ENCODE measurements at regions not wholly inside any gene's neighbourhood (a gene's known extent, or its start where the extent isn't known, plus 50 kb on each side); places are given as distances from the start of the nearest gene placed in this dataset.
A peak's percentile ranks its signal among the peaks of the same experiment; 100 is the strongest.

DNA sequence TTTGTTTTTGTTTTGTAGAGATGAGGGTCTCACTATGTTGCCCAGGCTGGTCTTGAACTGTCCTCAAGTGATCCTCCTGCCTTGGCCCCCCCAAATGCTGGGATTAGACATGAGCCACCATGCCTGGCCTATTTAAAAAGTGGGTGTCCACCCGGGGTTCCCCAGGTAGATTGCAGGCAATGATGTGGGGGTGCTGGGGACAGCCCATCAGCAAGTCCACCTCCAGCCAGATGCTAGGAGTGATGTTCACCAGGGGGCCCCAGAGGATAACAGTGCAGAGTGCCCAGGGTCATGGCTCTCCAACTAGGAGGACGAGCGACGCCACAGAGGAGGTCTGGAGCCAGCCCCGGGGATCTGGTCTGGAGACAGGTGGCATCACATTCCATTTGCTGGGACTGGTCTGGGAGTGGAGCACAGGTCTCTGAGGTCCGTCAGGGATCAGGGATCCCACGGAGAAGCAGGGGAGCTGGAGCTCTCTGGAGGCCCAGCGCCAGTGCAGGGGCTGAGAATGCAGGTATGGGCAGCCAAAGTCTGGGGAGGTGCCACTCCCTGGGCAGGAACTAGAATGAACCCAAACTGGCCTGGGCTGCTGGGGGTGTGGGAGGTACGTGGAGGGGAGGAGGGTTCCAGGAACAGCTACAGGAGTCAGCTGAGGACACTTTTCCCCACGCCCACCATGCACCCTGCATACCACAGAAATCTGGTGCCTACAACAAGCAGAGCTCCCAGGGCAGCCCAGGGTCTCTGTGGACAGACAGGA lies 51.2 kb upstream of the PCSK6 start:
- Histone ChIP-seq H3K27me3 (ENCODE audit: insufficient read depth, poor library complexity, severe bottlenecking) (peaks cover 11% of the 10 kb centered on the region), H3K27ac (ENCODE audit: poor library complexity, severe bottlenecking) (no peak overlapping the region), H3K4me1 (ENCODE audit: insufficient read depth, poor library complexity, severe bottlenecking) (no peaks in the 10 kb centered on the region), H3K36me3 (ENCODE audit: low read depth) (no peaks in the 10 kb centered on the region), H3K4me3 (ENCODE audit: severe bottlenecking) (no peak overlapping the region), H3K9me3 (ENCODE audit: severe bottlenecking) (no peaks in the 10 kb centered on the region)
- DNase-seq (ENCODE audit: low spot score) (no peak), ATAC-seq (ENCODE audit: low read depth) (peak; percentile 64)
- TF ChIP-seq, protein P1, sequence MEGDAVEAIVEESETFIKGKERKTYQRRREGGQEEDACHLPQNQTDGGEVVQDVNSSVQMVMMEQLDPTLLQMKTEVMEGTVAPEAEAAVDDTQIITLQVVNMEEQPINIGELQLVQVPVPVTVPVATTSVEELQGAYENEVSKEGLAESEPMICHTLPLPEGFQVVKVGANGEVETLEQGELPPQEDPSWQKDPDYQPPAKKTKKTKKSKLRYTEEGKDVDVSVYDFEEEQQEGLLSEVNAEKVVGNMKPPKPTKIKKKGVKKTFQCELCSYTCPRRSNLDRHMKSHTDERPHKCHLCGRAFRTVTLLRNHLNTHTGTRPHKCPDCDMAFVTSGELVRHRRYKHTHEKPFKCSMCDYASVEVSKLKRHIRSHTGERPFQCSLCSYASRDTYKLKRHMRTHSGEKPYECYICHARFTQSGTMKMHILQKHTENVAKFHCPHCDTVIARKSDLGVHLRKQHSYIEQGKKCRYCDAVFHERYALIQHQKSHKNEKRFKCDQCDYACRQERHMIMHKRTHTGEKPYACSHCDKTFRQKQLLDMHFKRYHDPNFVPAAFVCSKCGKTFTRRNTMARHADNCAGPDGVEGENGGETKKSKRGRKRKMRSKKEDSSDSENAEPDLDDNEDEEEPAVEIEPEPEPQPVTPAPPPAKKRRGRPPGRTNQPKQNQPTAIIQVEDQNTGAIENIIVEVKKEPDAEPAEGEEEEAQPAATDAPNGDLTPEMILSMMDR (IDR thresholded peaks at IDR 0.05; ENCODE audit: poor library complexity, severe bottlenecking) = peak; percentile 52

DNA sequence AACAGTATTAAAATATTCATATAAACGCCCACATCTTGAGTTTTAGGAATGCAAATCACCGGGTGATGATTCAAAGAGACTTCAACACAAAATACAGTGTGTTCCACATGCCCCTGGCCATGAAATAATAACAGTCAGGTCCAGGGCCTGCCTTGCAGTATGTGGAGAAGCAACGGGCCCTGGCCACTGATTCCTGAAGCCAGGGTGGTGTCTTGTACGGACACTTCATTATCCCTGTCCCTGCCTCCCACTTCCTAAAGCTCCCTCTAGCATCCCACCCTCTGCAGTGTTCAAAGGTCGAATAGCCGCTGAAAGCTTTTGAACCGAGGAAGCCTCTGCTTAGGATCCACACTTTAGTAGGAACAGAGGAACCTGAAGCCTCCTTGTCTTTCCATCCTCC lies 50.4 kb upstream of the PCSK6 start:
- no peaks in the 10 kb centered on the region for H3K36me3 ChIP-seq (ENCODE audit: low read depth)
- H3K9me3 ChIP-seq (ENCODE audit: severe bottlenecking) = no peaks in the 10 kb centered on the region
- H3K4me3 ChIP-seq (ENCODE audit: severe bottlenecking) = no peak overlapping the region
- no peaks in the 10 kb centered on the region for H3K4me1 ChIP-seq (ENCODE audit: insufficient read depth, poor library complexity, severe bottlenecking)
- TF ChIP-seq, protein P1 (IDR thresholded peaks at IDR 0.05; ENCODE audit: poor library complexity, severe bottlenecking) = no peak
- ATAC-seq (ENCODE audit: low read depth) = no peak
- peaks cover 4% of the 10 kb centered on the region for H3K27me3 ChIP-seq (ENCODE audit: insufficient read depth, poor library complexity, severe bottlenecking)
- no peak for DNase-seq (ENCODE audit: low spot score)
- no peak overlapping the region for H3K27ac ChIP-seq (ENCODE audit: poor library complexity, severe bottlenecking)

DNA sequence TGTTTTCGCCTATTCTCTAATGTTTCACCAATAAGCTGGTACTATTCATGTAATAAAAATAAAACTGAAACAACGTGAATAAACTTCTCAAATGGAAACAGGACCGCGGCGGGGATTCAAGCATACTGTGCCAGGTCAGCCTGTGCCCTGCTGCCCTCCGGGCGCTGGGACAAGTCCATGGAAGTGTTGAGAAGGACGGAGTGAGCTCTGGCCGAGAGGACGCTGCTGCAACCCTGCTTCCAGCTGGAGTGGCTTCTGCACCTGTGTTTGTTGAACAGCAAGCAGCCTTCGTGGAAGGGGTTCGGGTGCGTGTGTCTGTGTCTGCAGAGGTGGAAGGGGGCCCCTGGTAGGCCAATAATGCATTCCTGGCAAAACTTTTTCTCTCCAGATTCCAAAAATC lies 50.0 kb upstream of the PCSK6 start:
- no peak for ATAC-seq (ENCODE audit: low read depth)
- Histone ChIP-seq H3K4me1 (ENCODE audit: insufficient read depth, poor library complexity, severe bottlenecking) (no peaks in the 10 kb centered on the region), H3K27ac (ENCODE audit: poor library complexity, severe bottlenecking) (no peak overlapping the region), H3K36me3 (ENCODE audit: low read depth) (no peaks in the 10 kb centered on the region), H3K4me3 (ENCODE audit: severe bottlenecking) (no peak overlapping the region), H3K9me3 (ENCODE audit: severe bottlenecking) (no peaks in the 10 kb centered on the region), H3K27me3 (ENCODE audit: insufficient read depth, poor library complexity, severe bottlenecking) (no peaks in the 10 kb centered on the region)
- no peak for DNase-seq (ENCODE audit: low spot score)
- TF ChIP-seq, protein P1 (IDR thresholded peaks at IDR 0.05; ENCODE audit: poor library complexity, severe bottlenecking) = no peak
